ENCODE measurements at regions not wholly inside any gene's neighbourhood (a gene's known extent, or its start where the extent isn't known, plus 50 kb on each side); places are given as distances from the start of the nearest gene placed in this dataset.
"Not testable (repeated sequence)": the region's sequence is repeated elsewhere in the genome, so short reads cannot be mapped to it uniquely, and the experiment has no call there.

DNA sequence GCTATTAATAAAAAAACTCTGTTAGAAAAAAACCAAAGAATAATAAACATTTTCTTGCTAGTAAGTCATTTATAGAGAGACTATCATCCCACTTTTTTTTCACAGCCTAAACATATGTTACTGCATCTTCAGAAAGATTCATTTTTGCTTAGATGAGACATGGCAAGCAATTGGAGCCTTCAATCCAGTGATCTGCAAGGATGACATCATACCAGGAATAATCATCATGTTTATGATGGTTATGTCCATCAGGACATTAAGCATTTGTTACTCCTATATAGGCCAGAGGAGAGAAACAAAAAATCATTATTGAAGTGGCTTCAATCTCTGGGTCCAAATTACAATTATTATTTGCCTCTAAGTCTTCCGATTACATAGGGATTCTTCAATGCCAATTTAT lies 626.3 kb upstream of the CCNG1 start:
- no peak for DNase-seq

DNA sequence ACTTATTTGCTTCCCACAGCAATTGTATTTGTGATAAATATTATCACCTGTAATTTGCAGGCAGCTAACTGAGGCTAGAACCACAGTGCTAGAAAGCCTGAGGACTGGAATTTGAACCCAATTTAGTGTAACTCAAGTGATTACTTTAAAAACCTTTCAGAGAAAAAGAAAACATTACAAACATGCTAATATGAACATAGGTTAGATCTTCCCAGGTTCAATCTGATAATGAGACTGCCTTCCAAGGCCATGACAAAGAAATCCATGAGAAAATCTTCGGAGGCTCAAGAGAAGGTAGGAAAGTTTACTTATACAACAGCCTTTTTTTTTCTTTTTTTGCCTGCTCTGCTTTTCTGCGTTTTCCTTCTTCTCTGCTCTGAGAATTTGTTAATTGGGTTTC lies 620.6 kb upstream of the CCNG1 start:
- DNase-seq: no peak

DNA sequence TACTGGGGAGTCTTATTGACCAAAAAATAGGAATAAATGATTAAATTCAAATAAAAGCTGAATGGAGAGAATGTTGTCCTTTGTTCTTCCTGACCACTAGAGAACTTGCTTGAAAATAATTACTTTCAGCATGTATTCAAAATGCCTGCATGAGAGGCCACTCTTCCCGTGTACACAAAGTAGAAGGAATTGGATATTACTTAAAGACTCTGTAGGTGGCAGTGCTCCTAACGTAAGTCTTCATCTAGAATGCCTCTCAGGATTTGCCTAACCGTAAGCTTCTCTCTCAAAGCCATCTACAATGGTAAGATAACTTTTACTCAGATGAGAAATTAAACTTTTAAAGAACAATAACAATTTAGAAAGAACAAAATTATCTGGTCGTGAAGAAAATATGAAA lies 620.0 kb upstream of the CCNG1 start:
- no peak for DNase-seq

DNA sequence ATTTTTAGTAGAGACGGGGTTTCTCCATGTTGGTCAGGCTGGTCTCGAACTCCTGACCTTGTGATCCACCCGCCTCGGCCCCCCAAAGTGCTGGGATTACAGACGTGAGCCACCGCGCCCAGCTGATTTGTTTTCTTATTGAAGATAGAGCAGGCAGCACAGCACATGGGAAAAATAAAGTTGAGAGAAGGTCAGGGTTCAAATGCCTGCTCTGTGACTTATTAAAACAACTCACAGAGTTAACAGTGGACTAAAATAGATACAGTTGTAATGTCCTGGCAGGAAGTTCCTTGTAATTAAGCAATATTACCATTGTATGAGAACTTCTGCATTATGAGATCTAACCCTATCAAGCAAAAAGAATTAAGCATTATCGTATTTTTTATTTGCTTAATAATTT lies 615.7 kb upstream of the CCNG1 start:
- DNase-seq: not testable (repeated sequence)

DNA sequence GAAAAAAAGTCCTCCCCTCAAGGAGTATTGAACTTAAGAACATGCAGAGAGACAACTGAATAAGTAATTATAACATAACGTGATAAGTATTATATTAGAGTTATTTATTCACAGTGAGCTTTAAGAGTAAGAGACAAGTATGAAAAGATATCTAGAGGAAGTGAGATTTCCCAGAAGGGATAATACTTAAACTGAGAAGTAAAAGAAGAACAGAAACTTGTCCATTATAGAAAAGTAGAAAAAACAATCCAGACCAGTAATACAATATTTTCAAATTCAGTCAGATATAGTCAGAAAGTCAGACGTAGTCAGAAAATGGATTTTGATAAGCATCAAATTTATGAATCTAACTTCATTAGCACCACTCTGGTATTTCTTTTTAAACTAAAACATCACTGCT lies 613.0 kb upstream of the CCNG1 start:
- no peak for DNase-seq

DNA sequence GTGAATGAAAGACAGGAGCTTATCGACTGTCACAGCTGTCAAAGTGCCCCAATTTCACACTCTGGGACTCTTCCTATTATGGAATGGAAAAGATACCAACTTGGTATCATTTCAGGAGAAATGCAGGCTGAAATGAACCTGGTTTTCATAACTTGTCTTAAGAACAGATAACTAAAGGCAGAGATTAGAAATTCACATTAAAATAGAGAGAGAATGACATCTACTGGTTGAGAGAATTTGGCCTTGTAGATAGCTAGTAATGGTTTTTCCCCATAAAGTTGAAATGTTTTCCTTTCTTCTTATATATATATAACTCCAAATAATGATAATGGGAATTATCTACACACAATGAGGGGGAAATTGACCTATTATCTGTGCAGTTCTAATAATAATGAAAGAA lies 600.2 kb upstream of the CCNG1 start:
- no peak for DNase-seq

DNA sequence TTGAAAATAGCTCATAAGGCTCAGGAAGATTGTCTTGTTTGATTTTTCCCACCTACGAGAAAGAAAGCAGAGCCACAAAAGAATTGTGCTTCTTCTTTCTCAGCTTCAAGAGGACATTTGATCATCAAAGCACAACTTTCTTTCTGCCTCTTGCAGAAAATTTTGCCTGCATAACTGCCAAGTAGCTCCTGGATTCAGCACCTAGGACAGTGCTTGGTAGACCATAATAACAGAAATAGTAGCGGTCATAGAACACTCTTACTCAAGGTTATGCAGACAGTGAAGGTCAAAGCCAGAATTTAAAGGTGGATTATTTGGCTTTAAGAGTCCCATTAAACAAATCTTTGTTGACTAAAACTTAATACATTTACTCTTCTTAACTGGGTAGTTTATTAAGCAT lies 594.7 kb upstream of the CCNG1 start:
- no peak for DNase-seq

DNA sequence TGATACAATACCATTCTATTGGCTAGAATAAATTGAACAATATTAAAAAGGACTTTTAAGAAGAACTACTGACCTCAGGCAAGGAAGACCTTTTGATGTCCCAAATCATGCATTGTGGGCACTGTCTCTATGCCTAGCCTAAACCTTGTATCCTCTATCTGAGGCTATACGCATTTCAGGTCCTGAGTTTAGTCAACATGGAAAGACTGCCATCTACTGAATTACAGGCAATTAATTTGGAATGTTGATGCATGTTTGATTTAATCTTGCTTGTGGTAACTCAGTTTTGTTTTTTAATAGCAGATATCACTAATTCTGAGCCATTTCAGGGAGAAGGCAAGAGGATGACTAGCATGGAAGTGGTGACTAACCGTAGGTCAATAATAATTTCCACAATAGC lies 585.3 kb upstream of the CCNG1 start:
- no peak for DNase-seq

DNA sequence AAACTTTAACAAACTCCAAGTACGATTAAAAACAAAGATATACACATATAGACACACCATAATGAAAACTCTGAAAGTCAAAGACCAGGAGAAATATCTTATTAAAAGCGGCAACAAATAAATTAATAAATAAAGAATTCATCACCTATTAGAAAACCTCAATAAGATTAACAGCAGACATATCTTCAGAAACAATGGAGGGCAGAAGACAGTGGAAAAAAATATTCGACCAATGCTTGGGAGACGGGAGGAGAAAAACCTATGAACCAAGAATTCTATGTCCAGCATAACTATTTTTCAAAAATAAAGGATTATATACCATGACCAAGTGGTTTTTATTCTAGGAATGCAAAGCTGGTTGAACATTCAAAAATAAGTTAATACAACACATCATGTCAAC lies 578.6 kb upstream of the CCNG1 start:
- DNase-seq: no peak

DNA sequence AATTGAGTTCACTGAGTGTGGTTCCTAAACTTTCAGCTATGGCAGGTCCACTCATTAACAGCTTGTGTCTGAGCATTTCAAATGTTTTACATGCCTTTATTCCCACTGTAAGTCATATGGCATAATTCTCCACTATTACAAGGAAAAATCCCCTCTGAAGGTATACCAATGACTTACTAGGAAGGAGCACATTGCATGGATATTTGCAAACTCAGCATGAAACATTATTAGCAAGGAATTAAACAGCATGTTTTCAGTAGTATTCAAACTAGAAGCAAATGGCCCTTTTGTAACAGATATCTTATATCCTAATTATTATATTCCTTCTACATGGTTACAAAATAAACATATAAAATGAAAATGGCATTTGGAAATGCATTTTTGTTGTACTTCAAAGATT lies 566.4 kb upstream of the CCNG1 start:
- no peak for DNase-seq

DNA sequence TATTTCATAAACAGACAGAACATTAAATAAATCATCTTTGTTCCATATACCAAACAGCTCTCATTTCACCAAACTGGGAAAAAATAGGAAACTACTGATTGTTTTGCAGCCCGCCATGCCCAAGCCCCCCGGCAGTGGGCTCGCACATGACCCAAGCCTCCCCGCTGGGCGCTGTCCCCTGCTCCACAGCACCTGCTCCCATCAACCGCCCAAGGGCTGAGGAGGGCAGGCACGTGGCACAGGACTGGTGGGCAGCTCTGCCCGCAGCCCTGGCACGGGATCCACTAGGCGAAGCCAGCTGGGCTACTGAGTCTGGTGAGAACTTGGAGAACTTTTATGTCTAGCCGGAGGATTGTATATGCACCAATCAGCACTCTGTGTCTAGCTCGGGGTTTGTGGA lies 554.8 kb upstream of the CCNG1 start:
- no peak for DNase-seq

DNA sequence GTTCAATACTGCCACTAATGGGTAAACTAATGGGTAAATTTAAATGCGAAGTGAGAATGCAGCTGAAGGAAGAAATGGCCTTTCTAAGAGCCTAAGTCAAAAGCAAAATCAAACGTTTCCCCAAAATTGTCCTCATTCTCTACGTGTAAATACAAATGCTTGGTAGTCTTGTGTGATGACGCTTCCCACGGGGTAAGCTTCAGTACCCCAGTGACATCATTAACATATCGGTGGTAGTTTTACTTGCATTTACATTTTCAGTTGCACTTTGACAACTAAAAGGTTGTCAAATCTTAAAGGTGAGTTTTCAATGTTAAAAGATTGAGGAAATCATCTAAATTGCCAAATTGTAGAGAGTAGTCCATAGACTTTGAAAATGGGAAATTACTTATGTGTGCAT lies 550.7 kb upstream of the CCNG1 start:
- DNase-seq: no peak

DNA sequence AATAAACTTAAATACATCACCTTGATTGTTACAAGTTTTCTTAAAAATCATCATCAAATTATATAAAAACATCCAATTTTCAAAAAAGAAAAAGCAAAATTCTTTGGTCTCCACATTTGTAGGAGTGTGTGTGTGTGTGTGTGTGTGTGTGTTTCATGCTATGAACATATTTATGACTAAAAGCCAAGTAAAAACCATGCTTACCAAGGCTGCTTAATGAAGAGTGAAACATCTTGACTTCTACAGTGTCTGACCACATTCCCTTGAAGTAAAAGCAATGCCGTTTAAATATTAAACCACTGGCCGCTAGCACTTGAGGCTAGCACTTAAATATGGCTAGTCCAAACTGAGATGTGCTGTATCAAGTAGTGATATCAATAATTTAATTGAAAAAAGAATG lies 549.1 kb upstream of the CCNG1 start:
- DNase-seq: no peak

DNA sequence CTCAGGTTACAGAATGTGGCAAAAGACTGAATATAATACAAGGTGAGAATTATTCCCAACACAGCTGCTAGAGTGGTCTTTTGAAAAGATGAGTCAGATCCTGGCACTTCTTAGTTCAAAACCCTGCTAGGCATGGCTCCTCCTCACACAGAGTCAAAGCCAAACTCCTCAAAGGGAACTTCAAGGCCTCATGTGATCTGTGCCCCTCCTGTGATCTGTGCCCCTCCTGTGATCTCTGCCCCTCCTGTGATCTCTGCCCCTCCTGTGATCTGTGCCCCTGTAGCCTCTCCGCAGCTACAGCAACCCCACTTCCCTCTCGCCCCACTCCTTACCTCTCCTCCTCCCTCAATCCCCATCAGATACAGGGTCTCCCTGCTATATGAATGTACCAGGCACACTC lies 525.5 kb upstream of the CCNG1 start:
- no peak for DNase-seq

DNA sequence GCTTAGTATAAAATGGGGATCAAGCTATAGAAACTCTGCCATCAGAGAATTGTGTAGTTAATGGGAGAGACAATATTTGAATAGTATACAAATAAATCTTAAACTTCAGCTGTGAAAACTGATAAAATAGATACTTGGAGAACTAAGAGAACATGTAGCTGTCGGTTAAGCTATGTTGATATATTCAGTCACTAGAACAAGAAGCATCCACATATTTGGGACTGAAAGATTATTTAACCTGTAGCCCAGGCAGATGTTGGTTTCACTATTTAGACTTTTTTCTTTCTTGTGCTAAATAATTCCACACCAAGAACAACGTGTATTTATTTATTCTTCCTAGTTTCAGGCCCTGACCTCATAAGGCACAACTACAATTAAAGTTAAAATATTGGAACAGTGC lies 521.0 kb upstream of the CCNG1 start:
- DNase-seq: no peak

DNA sequence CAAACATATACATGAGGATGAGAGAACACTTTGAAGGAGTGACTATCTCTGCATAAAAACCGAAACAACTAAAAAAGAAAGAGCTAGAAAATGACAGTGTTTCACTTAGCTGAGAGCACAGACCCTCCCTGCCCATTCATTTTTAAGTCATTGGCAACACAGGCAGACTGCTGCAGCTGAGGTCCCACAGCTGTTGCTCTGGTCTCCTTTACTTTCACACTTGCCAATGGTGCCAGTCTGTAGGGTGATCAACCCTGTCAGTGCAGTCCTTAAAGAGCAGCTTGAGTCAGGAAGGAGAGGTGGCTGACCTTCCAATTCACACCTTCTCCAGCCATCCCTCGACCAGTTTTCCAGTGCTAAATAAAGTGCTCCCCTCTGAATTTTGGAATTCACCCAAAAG lies 508.3 kb upstream of the CCNG1 start:
- DNase-seq: no peak

DNA sequence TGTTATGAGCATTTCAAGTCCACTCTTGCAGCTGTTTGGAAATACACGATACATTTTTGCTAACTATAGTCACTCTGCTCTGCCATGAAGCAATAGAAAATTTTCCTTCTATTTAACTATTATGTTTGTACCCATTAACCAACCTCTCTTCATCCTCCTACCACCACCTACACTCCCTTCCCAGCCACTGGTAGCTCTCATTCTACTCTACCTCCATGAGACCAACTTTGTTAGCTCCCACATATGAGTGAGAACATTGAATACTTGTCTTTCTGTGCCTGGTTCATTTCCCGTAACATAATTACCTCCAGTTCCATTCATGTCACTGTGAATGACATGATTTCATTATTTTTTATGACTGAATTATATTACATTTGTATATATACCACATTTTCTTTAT lies 505.9 kb upstream of the CCNG1 start:
- no peak for DNase-seq

DNA sequence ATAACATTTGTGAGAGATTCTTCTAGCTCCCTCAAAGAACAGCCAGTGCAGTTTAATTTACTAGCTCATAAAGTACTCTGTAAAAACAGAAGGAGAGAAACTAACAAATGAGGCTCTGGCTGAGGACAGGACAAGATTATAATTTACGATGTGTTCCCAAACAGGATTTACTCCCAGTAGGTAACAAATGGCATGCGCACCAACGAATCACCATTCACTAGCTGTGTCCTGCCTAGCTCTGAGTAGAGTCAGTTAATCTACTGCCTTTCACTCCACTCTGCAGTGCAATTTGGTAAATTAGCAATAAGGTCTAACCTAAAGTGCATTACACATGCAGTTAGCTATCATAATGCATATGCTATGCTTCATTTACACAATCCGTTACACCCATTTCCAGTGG lies 497.4 kb upstream of the CCNG1 start:
- no peak for DNase-seq

DNA sequence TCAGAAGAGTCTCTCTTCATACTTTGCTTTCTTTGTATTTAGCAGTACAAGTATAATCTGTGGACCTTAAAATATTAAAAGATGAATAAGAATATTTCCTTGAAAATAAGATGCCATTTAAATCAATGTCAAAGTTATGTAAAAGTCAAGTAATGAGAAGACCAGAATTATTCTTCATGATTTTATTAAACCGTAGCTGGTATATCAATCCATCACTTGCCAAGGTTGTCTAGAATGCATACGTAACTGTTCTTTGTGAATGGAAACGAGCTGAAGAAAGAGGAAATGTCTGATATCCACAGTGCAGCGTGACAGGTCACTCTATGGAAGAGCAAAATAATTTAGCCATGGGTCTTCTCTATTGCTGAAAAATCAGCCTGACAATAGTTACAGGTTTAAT lies 488.7 kb upstream of the CCNG1 start:
- DNase-seq: no peak

DNA sequence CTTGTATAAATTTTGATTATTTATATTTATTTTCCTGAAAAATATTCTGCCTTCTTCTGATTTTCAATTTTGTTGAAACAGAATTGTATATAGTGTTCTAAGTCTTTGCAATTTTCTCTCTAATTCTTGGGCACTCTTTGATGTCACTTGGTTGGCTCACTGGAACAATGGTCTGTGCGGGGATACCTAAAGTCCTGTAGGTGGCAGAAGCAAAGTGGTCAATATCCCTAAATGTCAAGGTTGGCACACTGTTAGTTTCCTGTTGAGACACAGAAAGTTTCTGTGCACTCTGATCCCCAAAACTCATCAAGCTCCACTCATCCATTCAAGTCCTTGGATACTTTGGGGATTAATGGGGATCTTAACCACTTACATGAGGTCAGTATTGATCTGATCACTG lies 480.8 kb upstream of the CCNG1 start:
- DNase-seq: no peak

DNA sequence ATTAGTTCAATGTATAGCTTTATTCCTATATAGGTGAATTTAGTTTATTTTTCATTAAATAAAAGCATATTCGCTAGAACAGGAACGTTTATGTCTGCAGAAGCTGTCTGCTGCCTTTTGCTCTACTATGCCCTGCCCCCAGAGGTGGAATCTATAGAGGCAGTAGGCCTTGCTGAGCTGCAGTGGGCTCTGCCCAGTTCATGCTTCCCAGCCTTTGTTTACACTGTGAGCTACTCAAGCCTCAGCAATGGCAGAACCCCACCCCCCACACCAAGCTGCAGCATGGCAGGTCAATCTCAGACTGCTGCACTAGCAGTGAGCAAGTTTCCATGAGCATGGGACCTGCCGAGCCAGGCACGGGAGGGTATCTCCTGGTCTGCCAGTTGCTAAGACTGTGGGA lies 473.3 kb upstream of the CCNG1 start:
- not testable (repeated sequence) for DNase-seq

DNA sequence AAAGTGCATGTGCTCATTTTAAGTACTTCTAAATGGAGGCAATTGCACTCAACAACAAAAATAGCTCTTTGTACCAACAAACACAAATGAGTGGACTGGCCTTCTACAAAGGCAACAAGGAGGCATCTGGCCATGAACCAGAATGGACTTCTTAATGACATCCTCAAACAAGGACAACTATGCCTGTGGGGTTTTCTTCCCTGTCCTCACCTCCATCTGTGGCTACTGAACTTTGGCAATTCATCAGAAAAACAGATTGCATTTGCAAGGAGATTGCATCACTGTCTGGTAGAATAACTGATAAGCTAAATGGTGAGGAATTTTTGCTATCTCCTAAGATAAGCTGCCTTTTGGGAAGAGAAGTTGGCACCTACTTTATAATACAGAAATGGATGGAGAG lies 447.3 kb upstream of the CCNG1 start:
- DNase-seq: no peak

DNA sequence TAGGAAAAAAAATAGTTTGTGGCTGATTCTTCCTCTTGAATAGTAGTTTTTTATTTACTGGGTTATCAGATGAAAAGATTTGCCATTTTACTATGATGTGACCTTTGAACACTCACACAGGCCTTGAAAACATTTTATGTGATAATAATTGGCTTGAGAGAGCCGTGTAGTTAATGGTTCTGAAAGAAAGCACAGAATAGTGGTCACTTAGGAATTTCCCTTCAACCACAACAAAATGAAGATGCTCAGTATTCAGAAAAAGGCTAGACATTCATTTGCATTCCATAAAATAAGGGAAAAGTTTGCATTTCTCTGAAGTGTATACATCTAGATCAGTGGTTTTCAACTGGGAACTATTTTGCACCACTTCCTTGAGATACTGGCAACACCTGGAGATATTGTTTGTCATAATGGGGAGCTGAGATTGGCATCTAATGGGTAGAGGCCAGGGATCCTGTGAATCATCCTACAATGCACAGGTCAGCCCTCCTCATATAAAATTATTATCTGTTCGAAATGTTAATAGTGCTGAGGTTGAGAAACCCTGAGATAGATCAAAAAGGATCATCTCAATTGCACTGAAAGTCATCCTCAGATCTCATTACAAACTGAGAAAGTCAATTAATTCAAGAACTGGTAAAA lies 446.4 kb upstream of the CCNG1 start:
- no peak for DNase-seq

DNA sequence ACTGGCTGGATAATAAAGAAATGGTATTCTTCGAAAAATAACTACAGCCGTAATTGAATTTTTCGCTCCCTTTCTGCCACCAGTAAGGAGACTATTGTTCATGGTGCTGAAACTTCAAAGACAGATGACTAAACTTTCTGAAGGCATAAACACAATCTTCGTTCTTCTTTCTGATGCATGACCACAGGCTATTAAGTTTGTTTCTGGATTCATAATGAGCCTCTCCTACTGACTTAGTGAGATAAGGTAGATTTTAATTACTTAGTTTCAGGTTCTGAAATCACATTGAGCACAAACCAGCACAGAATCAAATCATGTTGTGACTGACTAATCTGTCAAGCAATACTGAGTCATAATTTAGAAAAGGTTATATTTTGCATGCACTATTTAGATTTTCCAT lies 441.8 kb upstream of the CCNG1 start:
- DNase-seq: no peak

DNA sequence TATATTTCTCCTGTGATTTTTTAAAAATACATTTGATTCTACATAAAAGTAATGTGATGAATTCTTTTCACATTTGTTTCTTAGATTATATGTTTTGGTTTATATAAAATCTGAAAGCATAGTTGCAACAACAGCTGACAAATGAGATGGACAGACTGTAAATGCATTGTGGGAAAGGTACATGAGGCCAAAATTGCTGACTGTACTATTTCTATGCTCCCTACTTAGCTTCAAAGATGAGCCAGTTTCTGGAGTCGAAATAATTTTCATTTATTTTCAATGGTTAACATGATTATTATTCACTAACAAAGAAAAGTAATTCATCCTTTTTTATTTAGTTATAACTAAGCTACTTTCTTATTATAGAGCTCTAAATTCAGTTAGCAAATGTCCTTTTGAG lies 441.3 kb upstream of the CCNG1 start:
- no peak for DNase-seq

DNA sequence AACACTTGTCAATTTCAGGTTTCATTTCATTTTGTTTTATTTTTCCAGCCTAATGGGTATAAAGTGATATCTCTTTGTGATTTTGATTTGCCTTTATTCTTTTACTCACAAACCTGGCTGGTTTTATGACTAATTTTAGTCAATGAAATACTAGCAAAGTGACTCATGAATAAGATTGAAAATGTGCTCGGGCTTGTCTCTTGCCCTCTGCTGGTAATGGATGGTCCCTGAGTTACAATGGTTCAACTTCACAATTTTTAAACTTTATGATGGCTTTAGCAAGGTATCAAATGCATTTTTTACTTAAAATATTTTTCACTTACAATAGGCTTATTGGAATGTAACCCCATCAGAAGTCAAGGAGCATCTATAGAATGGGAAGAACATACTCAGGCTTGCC lies 431.4 kb upstream of the CCNG1 start:
- no peak for DNase-seq
